GM12875 (cell line): ENCODE measurements at regions not wholly inside any gene's neighbourhood (a gene's known extent, or its start where the extent isn't known, plus 50 kb on each side); places are given as distances from the start of the nearest gene placed in this dataset.

ENCODE experiments used
- H3K4me3 ChIP-seq: one replicate; pipeline ENCODE4 v1.5.1; 2011; ENCODE audit warnings: low read depth, low read length, control low read depth
- CTCF ChIP-seq: IDR thresholded peaks from 2 replicates; pipeline ENCODE4 v1.5.1; 2011; ENCODE audit warnings: low read depth, mild to moderate bottlenecking, control low read depth, inconsistent platforms, low read length, moderate library complexity, borderline replicate concordance; ENCODE audit not compliant: insufficient read depth

- no peak for TF ChIP-seq CTCF
- no peak overlapping the region for H3K4me3 ChIP-seq
These were observed 840.6 kb downstream of the NLGN4X start for GRCh38 chrX:5388087-5388486.

DNA sequence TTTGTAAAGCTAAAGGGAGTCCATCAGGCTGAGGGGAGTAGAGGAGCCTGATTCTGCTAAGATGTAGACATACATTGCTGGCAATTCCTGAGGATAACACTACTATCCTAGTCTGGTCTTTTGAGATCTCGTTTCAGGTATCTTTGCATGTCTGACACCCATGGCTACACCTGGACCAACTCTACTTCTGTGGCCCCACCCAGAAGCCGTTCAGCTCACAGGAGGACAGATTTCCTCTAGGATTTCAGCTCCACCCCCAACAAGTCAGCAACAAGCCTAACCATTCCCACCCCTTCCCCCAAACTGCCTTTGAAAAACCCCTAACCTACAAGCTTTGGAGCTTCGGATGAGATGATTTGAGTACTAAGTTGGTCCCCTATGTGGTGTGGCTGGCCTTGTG is 848.2 kb downstream of the NLGN4X start:
- TF ChIP-seq CTCF = no peak
- no peak overlapping the region for H3K4me3 ChIP-seq

DNA sequence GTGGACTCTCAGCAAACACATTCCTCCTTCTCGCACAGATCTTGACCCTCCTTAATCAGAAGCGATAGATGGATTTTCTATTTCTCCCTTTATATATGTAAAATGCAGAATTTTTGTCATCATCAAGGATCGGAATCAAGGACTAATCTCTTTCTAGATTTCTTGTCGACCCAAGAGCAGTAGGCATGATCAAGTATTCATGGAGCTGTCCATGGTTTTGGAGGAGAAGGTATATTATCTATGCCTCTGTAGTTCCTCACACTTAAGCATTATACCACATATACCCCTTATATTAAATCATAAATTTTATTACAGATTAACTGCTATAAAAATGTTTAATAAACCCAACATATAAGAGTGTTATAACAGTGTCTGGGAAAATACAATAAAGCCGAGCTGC is 886.8 kb downstream of the NLGN4X start:
- TF ChIP-seq CTCF = no peak
- H3K4me3 ChIP-seq = no peak overlapping the region

DNA sequence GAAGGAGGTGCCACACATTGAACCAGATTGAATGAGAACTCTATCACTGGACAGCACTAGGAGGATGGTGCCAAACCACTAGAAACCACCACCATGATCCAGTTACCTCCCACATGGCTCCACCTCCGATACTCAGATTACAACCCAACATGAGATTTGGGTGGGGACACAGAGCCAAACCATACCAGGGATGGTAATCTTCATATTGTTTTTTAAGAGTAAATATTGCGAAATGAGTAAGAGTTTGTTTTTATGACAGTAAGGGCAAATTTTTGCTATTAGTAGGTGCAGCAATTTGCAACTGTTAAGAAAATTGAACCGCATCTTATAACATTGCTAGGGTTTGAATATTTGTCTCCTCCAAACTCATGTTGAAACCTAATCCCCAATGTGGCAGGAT is 891.5 kb downstream of the NLGN4X start:
- no peak overlapping the region for H3K4me3 ChIP-seq
- TF ChIP-seq CTCF = no peak

- TF ChIP-seq CTCF = no peak
- H3K4me3 ChIP-seq = no peak overlapping the region
These were observed 904.1 kb downstream of the NLGN4X start for GRCh38 chrX:5324546-5324945.

- no peak overlapping the region for H3K4me3 ChIP-seq
- no peak for TF ChIP-seq CTCF
These were observed 914.5 kb downstream of the NLGN4X start for GRCh38 chrX:5314148-5314547.

DNA sequence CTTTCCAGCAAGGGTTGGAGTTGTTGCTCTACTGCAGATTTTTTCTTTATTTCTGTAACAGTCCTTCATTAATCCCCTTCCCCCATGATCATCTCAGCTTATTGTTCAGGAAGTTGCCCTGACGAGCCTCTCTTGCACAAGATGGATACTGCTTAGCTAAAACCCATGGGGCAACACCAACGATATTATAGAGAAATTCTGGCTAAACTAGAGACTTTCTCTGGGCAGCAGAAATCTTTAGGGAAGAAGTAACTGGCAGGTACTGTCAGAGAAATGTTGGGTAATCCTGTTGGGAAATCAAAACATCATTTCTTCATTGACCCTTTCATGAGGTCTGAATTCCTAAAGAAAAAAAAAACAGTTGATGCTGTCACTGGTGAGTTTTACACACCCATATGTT is 921.3 kb downstream of the NLGN4X start:
- no peak overlapping the region for H3K4me3 ChIP-seq
- TF ChIP-seq CTCF = no peak
